NCI-H69 (cell line): ENCODE measurements at regions not wholly inside any gene's neighbourhood (a gene's known extent, or its start where the extent isn't known, plus 50 kb on each side); places are given as distances from the start of the nearest gene placed in this dataset.

Experiments
- DNase-seq: peaks from one replicate; lab custom pipeline; 2025; lab: John Stamatoyannopoulos, UW

GRCh38 chr3:39748763-39749162 lies 60.6 kb upstream of the MYRIP start:
- DNase-seq, result no peak

GRCh38 chr3:39750712-39751111 lies 58.7 kb upstream of the MYRIP start:
- DNase-seq, result peak; percentile 67

- no peak for DNase-seq
These were observed 58.1 kb upstream of the MYRIP start for GRCh38 chr3:39751286-39751685.

- no peak for DNase-seq
These were observed 57.3 kb upstream of the MYRIP start for GRCh38 chr3:39752019-39752637.

- DNase-seq, result no peak
These were observed 56.7 kb upstream of the MYRIP start for GRCh38 chr3:39752751-39753150.

- peak; percentile 44 for DNase-seq
These were observed 56.0 kb upstream of the MYRIP start for GRCh38 chr3:39753391-39753790.

GRCh38 chr3:39754549-39754948 lies 54.9 kb upstream of the MYRIP start:
- no peak for DNase-seq

GRCh38 chr3:39755100-39755499 lies 54.3 kb upstream of the MYRIP start:
- DNase-seq, result no peak

- DNase-seq, result no peak
These were observed 52.1 kb upstream of the MYRIP start for GRCh38 chr3:39757307-39757706.
